ENCODE measurements at regions not wholly inside any gene's neighbourhood (a gene's known extent, or its start where the extent isn't known, plus 50 kb on each side); places are given as distances from the start of the nearest gene placed in this dataset.
"Not testable (repeated sequence)": the region's sequence is repeated elsewhere in the genome, so short reads cannot be mapped to it uniquely, and the experiment has no call there.

DNA sequence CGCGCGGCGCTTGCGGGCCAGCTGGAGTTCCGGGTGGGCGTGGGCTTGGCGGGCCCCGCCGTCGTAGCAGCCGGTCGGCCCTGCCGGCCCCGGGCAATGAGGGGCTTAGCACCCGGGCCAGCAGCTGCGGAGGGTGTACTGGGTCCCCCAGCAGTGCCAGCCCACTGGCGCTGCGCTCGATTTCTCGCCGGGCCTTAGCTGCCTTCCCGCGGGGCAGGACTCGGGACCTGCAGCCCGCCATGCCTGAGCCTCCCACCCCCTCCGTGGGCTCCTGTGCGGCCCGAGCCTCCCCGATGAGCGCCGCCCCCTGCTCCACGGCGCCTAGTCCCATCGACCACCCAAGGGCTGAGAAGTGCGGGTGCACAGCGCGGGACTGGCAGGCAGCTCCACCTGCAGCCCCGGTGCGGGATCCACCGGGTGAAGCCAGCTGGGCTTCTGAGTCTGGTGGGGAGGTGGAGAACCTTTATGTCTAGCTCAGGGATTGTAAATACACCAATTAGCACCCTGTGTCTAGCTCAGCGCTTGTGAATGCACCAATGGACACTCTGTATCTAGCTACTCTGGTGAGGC is 99.4 kb upstream of the NRBF2 start:
- H3K4me1 Mint-ChIP-seq (ENCODE audit: low read depth); H3K36me3 Mint-ChIP-seq (ENCODE audit: insufficient read depth in 2 of 2); ATAC-seq (replicated peaks in 1 of 2); H3K9me3 Mint-ChIP-seq; DNase-seq; H3K27ac Mint-ChIP-seq; H3K4me3 Mint-ChIP-seq: not testable (repeated sequence)
- H3K27me3 Mint-ChIP-seq (ENCODE audit: low read depth), result peaks cover 19% of the 10 kb centered on the region

DNA sequence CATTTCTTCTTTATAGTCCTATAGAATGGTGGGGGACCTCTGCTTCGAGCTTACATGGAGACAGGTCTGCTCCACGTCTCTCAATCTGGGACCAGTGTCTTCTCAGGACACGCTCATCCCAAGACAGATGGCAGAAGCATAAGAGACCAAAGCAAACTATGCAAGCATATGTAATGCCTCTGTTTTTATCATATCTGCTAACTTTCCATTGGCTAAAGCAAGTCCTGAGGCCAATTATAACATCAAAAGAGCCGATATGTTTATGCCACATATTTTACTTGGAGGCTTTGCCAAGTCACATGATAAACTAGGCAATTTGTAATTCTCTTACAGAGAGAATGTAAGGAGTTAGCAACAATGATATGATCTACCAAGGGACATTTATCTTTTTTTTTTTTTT is 102.6 kb upstream of the NRBF2 start:
- Mint-ChIP-seq H3K36me3 (ENCODE audit: insufficient read depth in 2 of 2) (no peaks in the 10 kb centered on the region), H3K4me1 (ENCODE audit: low read depth) (no peaks in the 10 kb centered on the region)

DNA sequence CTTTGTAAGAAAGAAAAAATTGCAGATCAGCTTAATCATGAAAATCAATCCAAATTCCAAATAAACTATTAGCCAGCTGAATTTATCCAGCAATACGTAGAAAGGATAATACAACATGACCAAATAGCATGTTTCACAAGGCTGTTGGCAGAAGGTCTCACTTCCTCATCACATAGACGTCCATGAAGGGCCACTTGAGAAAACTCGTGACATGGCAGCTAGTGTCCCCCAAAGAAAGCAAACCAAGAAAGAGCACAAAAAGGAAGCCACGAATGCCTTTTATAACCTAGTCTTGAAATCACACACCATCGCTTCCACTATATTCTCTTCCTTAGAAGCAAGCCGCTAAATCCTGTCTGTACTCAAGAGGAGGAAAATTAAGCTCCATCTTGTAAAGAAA is 105.6 kb upstream of the NRBF2 start:
- ATAC-seq (replicated peaks in 1 of 2) (no peak), DNase-seq (no peak)
- Mint-ChIP-seq H3K27me3 (ENCODE audit: low read depth) (peaks cover 53% of the 10 kb centered on the region), H3K27ac (no peak overlapping the region), H3K9me3 (no peaks in the 10 kb centered on the region), H3K4me1 (ENCODE audit: low read depth) (no peaks in the 10 kb centered on the region), H3K36me3 (ENCODE audit: insufficient read depth in 2 of 2) (no peaks in the 10 kb centered on the region), H3K4me3 (no peak overlapping the region)

More for the DNA sequence above, 102.6 kb upstream of the NRBF2 start:
- ATAC-seq (replicated peaks in 1 of 2) (no peak), DNase-seq (no peak)
- Mint-ChIP-seq H3K27ac (no peak overlapping the region), H3K27me3 (ENCODE audit: low read depth) (peaks cover 42% of the 10 kb centered on the region), H3K9me3 (peaks cover 0 to 2% of the 10 kb centered on the region in 2 donors), H3K4me3 (no peak overlapping the region)

DNA sequence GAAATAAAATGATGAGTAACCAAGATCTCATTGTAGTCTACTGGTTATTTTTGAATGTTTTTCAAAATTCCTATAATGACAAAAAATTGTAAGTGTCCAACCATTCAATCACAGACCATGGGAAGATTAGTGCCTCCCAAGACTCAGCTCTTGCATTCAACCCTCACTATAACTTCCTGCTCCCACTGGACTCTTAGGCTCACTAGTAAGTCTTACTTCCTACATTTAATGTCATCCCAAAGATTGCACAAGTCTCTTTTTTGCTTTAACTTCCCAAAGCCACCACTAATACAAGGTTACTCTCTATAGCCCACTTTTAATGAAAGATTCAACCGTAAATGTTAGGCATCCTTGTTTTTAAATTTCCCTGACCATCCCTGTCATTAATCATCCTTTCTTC is 111.9 kb upstream of the NRBF2 start:
- H3K27me3 Mint-ChIP-seq (ENCODE audit: low read depth), result peaks cover 58% of the 10 kb centered on the region
- no peak overlapping the region for H3K27ac Mint-ChIP-seq

DNA sequence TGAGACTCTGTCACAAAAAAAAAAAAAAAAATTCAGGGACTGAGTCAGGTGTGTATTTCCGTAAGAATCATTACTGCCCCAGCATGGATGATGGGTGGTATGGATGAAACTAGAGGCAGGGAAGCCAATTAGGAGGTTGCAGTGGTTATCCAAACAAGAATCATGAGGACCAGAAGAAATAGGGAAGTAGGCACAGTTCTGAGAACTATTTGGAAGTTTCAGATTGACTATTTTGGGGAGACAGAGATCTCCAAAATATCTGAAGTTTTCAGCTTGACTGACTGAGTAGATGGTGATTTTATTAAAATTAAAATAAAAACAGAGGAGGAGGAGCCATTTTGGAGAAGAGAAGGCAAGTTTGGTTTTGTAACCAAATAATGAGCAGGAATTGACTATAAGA is 119.4 kb upstream of the NRBF2 start:
- peaks cover 73% of the 10 kb centered on the region for H3K27me3 Mint-ChIP-seq (ENCODE audit: low read depth)
- peaks cover 0 to 2% of the 10 kb centered on the region in 2 donors for H3K36me3 Mint-ChIP-seq (ENCODE audit: insufficient read depth in 2 of 2)
- H3K4me1 Mint-ChIP-seq (ENCODE audit: low read depth), result no peaks in the 10 kb centered on the region
- peaks cover 0 to 1% of the 10 kb centered on the region in 2 donors for H3K9me3 Mint-ChIP-seq
- H3K27ac Mint-ChIP-seq, result no peak overlapping the region
- no peak for DNase-seq
- ATAC-seq (replicated peaks in 1 of 2), result no peak
- no peak overlapping the region for H3K4me3 Mint-ChIP-seq

More for the DNA sequence above, 111.9 kb upstream of the NRBF2 start:
- DNase-seq (no peak), ATAC-seq (replicated peaks in 1 of 2) (no peak)
- Mint-ChIP-seq H3K9me3 (peaks cover 0 to 1% of the 10 kb centered on the region in 2 donors), H3K4me3 (no peak overlapping the region), H3K4me1 (ENCODE audit: low read depth) (no peaks in the 10 kb centered on the region), H3K36me3 (ENCODE audit: insufficient read depth in 2 of 2) (no peaks in the 10 kb centered on the region)

DNA sequence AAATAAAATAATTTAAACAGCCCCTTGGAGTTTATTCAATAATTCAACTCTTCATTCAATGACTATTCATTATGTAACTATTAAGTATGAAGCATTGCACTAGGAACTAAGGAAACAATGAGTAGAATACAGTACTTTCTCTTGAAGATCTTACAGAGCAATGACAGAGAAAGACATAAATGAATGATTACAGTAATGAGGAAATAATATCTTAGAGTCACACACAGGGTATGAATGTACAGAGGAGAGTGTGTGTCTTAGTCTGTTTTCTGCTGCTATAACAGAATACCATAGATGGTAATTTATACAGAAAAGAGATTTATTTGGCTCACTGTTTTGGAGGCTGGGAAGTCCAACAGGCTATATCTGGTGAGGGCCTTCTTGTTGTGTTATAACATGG is 120.5 kb upstream of the NRBF2 start:
- H3K9me3 Mint-ChIP-seq, result peaks cover 0 to 1% of the 10 kb centered on the region in 2 donors
- H3K36me3 Mint-ChIP-seq (ENCODE audit: insufficient read depth in 2 of 2), result peaks cover 0 to 2% of the 10 kb centered on the region in 2 donors
- no peaks in the 10 kb centered on the region for H3K4me1 Mint-ChIP-seq (ENCODE audit: low read depth)
- H3K27ac Mint-ChIP-seq, result no peak overlapping the region
- ATAC-seq (replicated peaks in 1 of 2) (no peak), DNase-seq (no peak)
- peaks cover 69% of the 10 kb centered on the region for H3K27me3 Mint-ChIP-seq (ENCODE audit: low read depth)
- no peak overlapping the region for H3K4me3 Mint-ChIP-seq

DNA sequence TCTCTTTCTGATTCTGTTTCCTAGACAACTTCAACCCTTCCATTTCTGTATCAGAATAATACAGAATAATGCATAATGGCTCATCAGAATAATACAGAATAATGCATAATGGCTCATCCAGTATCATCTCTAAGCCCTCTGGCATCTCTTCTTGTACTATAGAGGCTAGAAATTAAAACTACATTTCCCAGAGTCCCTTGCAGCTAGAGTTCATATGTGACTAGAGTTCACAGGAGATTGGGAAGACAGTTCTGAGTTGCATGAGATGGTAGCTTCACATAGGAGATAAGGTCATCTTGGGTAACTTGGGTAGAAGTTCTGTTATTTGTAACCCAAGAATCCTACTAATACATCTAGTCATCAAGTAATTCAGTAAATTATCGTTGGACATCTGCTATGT is 122.9 kb upstream of the NRBF2 start:
- no peak for DNase-seq
- Mint-ChIP-seq H3K36me3 (ENCODE audit: insufficient read depth in 2 of 2) (peaks cover 0 to 2% of the 10 kb centered on the region in 2 donors), H3K9me3 (peaks cover 0 to 1% of the 10 kb centered on the region in 2 donors), H3K27ac (no peak overlapping the region), H3K4me1 (ENCODE audit: low read depth) (peaks cover 19% of the 10 kb centered on the region), H3K4me3 (no peak overlapping the region), H3K27me3 (ENCODE audit: low read depth) (peaks cover 75% of the 10 kb centered on the region)
- ATAC-seq (replicated peaks in 1 of 2), result no peak

DNA sequence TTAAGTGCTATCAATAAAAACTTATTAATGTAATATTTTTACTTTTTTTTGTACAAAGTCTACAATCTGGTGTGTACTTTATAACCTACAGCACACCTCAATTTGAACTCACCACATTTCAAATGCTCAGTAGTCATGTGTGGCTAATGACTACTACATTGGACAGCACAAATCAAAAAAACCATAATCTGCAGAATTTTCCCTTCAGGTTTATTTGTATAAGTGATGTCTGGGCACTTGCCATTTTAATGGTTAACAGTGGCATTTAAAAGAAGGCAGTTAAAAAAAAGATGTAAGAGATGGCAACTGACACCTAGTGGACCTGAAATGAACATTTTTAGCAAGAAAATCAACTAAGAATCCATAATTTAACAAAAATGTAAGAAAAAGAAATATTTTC is 124.6 kb upstream of the NRBF2 start:
- Mint-ChIP-seq H3K4me1 (ENCODE audit: low read depth) (peaks cover 31% of the 10 kb centered on the region), H3K27ac (no peak overlapping the region), H3K27me3 (ENCODE audit: low read depth) (peaks cover 73% of the 10 kb centered on the region), H3K4me3 (no peak overlapping the region), H3K36me3 (ENCODE audit: insufficient read depth in 2 of 2) (peaks cover 0 to 2% of the 10 kb centered on the region in 2 donors), H3K9me3 (no peaks in the 10 kb centered on the region)
- DNase-seq (no peak), ATAC-seq (replicated peaks in 1 of 2) (no peak)

DNA sequence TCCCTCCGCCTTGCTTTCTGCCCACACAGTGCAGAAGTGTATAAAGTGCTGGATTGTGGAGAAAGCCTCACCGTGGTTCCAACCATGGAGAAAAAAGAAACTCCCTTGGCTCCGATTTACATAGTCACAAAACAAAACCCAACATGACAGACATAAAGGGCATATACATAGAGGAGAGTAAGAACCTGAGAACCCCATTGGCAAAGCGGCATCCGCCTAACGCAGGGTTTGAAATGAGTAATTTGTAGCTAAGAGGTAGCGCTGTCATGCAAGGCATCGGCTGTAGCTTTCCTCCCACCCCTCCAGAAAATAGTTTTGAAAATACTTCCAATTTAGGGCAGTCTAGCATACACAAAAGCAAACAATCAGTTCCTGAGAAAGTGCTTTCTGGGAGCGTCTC is 126.0 kb upstream of the NRBF2 start:
- peak; percentile 16 to 23 for DNase-seq
- Mint-ChIP-seq H3K4me3 (peak overlapping the region; percentile 42 to 73), H3K4me1 (ENCODE audit: low read depth) (peaks cover 31% of the 10 kb centered on the region), H3K9me3 (no peaks in the 10 kb centered on the region), H3K27ac (no peak overlapping the region), H3K27me3 (ENCODE audit: low read depth) (peaks cover 73% of the 10 kb centered on the region), H3K36me3 (ENCODE audit: insufficient read depth in 2 of 2) (no peaks in the 10 kb centered on the region)
- ATAC-seq (replicated peaks in 1 of 2), result peak; percentile 73 to 79

DNA sequence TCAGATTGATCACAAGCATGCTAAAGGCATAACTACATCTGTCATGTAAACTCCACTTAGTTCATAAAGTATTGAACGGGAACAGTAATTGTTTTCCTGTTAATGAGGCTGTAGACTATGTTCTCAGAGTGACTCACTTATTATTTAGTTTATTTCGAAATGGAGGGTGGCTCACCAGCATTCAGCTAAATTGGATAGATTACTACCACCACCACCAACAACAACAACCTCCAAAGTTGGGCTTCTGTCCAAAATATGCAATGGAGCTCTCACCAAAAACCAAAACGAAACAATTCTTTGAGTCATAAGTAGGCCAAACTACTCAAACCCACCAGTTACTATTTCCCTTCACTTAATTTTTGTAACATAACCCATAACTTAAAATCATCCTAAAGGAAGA is 127.9 kb upstream of the NRBF2 start:
- peak in 1 of 2 donors; percentile 20 for DNase-seq
- Mint-ChIP-seq H3K4me3 (peak overlapping the region in 1 of 2 donors; percentile 18), H3K9me3 (no peaks in the 10 kb centered on the region), H3K36me3 (ENCODE audit: insufficient read depth in 2 of 2) (no peaks in the 10 kb centered on the region), H3K27me3 (ENCODE audit: low read depth) (peaks cover 69% of the 10 kb centered on the region), H3K4me1 (ENCODE audit: low read depth) (peaks cover 31% of the 10 kb centered on the region), H3K27ac (no peak overlapping the region)
- peak; percentile 39 to 56 for ATAC-seq (replicated peaks in 1 of 2)

DNA sequence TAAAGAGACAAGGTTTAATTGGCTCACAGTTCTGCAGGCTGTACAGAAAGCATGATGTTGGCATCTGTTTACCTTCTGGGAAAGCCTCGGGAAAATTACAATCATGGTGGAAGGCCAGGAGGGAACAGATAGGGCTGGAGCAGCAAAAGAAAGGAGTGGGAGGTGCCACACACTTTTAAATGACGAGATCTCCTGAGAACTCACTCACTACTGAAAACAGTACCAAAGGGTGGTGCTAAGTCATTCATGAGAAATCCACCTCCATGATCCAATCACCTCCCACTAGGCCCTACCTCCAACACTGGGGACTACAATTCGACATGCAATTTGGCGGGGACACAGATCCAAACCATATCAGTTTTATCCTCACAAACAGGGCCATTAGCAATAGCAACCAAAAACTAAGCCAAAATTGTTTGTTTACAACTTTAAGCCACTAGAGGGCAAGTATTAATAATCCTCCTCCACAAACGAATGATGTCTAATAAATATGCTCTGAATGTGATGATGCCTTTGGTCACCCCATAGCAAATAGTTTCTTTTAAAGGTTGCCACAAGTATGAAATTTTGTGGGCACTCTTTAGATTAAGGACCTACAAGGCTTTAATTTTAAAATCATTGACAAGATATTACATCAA is 129.2 kb upstream of the NRBF2 start:
- DNase-seq (no peak), ATAC-seq (replicated peaks in 1 of 2) (peak; percentile 29 to 59)
- Mint-ChIP-seq H3K36me3 (ENCODE audit: insufficient read depth in 2 of 2) (no peaks in the 10 kb centered on the region), H3K27me3 (ENCODE audit: low read depth) (peaks cover 64% of the 10 kb centered on the region), H3K27ac (no peak overlapping the region), H3K9me3 (no peaks in the 10 kb centered on the region), H3K4me1 (ENCODE audit: low read depth) (peaks cover 31% of the 10 kb centered on the region), H3K4me3 (no peak overlapping the region)

DNA sequence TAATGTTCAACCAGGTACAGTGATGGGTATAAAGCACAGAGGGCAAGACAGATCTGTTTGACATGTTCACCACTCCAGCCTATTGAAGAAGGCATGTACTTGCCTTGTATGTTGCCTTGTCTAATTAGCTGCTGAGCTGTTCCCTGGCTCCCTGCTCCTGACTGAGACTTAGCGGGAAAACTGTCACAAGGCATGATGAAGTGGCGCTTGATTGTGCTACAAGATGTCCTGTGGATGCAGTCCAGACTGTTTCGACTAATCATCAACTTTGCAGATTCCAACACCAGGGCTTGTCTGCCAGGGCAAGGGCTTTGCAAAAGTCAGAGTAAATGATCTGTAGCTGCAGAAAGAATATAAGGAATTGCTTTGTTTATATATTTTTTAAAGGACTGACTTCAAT is 136.2 kb upstream of the NRBF2 start:
- Mint-ChIP-seq H3K4me1 (ENCODE audit: low read depth) (peaks cover 51% of the 10 kb centered on the region), H3K36me3 (ENCODE audit: insufficient read depth in 2 of 2) (peaks cover 0 to 1% of the 10 kb centered on the region in 2 donors), H3K4me3 (no peak overlapping the region), H3K9me3 (no peaks in the 10 kb centered on the region), H3K27me3 (ENCODE audit: low read depth) (peaks cover 23% of the 10 kb centered on the region), H3K27ac (no peak overlapping the region)
- DNase-seq (no peak), ATAC-seq (replicated peaks in 1 of 2) (no peak)

DNA sequence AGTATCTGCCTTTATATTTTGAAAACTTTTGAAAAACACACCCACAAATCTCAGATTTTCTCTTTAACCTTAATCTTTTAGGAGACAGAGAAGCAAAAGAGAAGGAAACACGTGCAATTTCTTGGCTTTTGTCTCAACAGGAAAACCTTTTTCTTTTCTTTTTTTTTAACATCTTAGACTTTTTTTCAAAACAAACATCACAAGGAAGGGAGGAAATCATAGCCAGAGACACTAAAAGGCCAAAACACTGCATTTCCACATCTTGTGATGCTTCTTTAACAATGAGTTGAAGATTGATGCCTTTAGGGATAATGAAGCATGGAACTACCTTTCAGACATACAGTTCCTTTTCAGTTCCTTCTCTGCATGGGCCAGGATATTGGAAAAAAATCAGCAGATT is 136.6 kb upstream of the NRBF2 start:
- ATAC-seq (replicated peaks in 1 of 2) (no peak), DNase-seq (no peak)
- Mint-ChIP-seq H3K4me3 (peak overlapping the region in 1 of 2 donors; percentile 37), H3K9me3 (no peaks in the 10 kb centered on the region), H3K4me1 (ENCODE audit: low read depth) (peaks cover 55% of the 10 kb centered on the region), H3K27ac (peak overlapping the region; percentile 99), H3K27me3 (ENCODE audit: low read depth) (peaks cover 23% of the 10 kb centered on the region), H3K36me3 (ENCODE audit: insufficient read depth in 2 of 2) (peaks cover 0 to 1% of the 10 kb centered on the region in 2 donors)

DNA sequence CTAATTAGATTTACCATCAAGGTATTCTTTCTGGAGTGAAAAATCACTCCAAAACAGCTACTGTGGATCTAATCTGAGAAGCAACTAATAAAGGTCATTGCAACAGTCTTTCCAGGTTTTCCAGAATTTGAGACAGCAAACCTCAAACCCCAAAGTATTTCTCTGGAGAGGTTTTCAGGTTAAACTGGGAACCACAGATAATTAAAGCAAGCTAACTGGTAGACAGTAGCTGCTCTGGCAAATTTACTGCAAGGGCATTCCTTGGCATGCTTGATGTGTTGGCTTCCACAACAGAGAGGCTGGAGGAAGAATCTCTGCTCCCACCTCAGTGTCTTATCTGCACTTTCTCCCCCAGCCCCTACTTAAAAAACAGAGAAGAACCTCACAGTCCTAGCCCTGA is 140.0 kb upstream of the NRBF2 start:
- Mint-ChIP-seq H3K4me3 (peak overlapping the region in 1 of 2 donors; percentile 84), H3K4me1 (ENCODE audit: low read depth) (peaks cover 71% of the 10 kb centered on the region), H3K36me3 (ENCODE audit: insufficient read depth in 2 of 2) (peaks cover 1 to 2% of the 10 kb centered on the region in 2 donors), H3K27me3 (ENCODE audit: low read depth) (peaks cover under 1% of the 10 kb centered on the region), H3K9me3 (no peaks in the 10 kb centered on the region), H3K27ac (peak overlapping the region; percentile 95)
- ATAC-seq (replicated peaks in 1 of 2), result no peak
- no peak for DNase-seq

Data from activated T-cell treated with anti-CD3 and anti-CD28 coated beads, Interleukin-2, amount 50 U/mL, for 72 hours (primary cell).